Upper lobe of left lung (tissue), 4 donors: ENCODE measurements at regions not wholly inside any gene's neighbourhood (a gene's known extent, or its start where the extent isn't known, plus 50 kb on each side); places are given as distances from the start of the nearest gene placed in this dataset.

ENCODE experiments used
- EP300 ChIP-seq, 4 donors: sonication (generic); formaldehyde crosslinking; IDR thresholded peaks; one replicate each; pipeline ENCODE4 v1.5.1; 2017; ENCODE audit warnings: antibody characterized with exemption in 4 of 4, control low read depth in 2 of 4
- POLR2A ChIP-seq, 4 donors: fragments of 450-650 bp; IDR thresholded peaks; one replicate each; pipeline ENCODE4 v1.5.1; 2016 to 2017; ENCODE audit warnings: antibody characterized with exemption in 4 of 4, mild to moderate bottlenecking in 2 of 4
- TF ChIP-seq, protein P1 (sequence below), 6 experiments: fragments of 450-650 bp in 4 of 6; fragments of 200-600 bp in 2 of 6; sonication (generic) in 2 of 6; IDR thresholded peaks; one replicate each; pipeline ENCODE4 v1.5.1; 2016 to 2019; ENCODE audit warnings: antibody characterized with exemption in 6 of 6

DNA sequence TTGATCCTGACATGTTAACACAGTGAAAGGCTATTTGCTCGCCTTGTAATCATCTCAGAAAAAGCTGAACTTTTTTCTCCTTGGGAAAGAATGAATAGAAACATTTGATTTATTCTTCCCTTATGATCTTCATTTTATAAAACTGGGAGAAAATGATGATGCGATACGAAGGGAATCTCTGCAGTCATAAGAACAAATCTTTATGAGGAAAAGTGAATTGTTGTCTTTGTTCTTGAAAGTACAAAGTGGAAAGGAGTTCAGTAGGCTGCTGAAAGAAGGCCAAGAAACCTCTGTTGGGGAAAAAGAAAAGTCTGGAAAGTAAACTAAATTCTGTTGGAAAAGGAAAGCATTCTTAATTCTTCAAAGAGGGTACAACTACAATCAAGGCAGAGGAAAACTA, 248.8 kb downstream of the NSUN3 start:
- TF ChIP-seq, protein P1, sequence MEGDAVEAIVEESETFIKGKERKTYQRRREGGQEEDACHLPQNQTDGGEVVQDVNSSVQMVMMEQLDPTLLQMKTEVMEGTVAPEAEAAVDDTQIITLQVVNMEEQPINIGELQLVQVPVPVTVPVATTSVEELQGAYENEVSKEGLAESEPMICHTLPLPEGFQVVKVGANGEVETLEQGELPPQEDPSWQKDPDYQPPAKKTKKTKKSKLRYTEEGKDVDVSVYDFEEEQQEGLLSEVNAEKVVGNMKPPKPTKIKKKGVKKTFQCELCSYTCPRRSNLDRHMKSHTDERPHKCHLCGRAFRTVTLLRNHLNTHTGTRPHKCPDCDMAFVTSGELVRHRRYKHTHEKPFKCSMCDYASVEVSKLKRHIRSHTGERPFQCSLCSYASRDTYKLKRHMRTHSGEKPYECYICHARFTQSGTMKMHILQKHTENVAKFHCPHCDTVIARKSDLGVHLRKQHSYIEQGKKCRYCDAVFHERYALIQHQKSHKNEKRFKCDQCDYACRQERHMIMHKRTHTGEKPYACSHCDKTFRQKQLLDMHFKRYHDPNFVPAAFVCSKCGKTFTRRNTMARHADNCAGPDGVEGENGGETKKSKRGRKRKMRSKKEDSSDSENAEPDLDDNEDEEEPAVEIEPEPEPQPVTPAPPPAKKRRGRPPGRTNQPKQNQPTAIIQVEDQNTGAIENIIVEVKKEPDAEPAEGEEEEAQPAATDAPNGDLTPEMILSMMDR (IDR thresholded peaks at IDR 0.05) = no peak
- TF ChIP-seq EP300 (IDR thresholded peaks at IDR 0.05) (no peak), POLR2A (IDR thresholded peaks at IDR 0.05) (no peak)
